ENCODE measurements at regions not wholly inside any gene's neighbourhood (a gene's known extent, or its start where the extent isn't known, plus 50 kb on each side); places are given as distances from the start of the nearest gene placed in this dataset.

DNA sequence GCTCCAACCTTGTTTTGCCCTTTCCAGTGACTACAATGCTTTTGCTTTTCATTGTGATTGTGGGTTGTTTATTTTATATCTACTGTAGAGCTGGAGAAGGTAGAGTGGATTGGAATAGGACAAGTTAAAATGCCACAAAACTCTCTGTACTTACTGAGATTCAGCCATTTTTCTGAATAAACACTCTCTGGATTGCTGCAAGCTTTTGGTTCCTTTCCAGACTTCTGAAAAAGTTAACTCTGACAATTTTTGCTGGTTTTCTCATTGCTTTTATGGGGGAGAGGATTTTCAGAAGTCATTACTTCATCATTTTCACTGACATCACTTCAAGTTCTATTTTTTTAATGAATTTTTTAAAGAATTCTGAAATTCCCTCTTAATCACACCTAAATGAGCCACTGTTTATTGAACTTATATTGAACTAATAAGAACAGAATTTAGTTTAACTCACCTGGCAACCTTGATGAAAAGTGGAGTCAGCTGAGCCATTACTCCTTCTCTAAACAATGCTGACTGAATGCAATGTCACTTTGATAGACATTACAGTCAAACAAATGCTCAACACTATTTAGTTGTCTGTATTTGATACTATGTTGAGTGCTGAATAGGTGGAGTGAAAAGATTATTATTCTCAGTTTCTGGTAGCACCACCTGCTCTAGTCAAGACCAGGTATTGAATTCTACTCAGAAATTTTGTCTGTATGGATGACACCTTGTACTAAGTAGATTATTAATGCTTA lies 303.5 kb downstream of the DLEU7 start:
- TF ChIP-seq ISL1 (CRISPR knock-in tag; IDR thresholded peaks at IDR 0.05): no peak
- no peak for TF ChIP-seq ZNF8 (CRISPR knock-in tag; IDR thresholded peaks at IDR 0.05)
- TF ChIP-seq, protein P1, sequence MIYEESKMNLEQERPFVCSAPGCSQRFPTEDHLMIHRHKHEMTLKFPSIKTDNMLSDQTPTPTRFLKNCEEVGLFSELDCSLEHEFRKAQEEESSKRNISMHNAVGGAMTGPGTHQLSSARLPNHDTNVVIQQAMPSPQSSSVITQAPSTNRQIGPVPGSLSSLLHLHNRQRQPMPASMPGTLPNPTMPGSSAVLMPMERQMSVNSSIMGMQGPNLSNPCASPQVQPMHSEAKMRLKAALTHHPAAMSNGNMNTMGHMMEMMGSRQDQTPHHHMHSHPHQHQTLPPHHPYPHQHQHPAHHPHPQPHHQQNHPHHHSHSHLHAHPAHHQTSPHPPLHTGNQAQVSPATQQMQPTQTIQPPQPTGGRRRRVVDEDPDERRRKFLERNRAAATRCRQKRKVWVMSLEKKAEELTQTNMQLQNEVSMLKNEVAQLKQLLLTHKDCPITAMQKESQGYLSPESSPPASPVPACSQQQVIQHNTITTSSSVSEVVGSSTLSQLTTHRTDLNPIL (CRISPR knock-in tag; IDR thresholded peaks at IDR 0.05; ENCODE audit: low read depth): no peak
- no peak for TF ChIP-seq PPARA (CRISPR knock-in tag; IDR thresholded peaks at IDR 0.05; ENCODE audit: borderline replicate concordance)
- TF ChIP-seq BACH2 (CRISPR knock-in tag; IDR thresholded peaks at IDR 0.05; ENCODE audit: borderline replicate concordance): no peak
- TF ChIP-seq ARNTL (CRISPR knock-in tag; IDR thresholded peaks at IDR 0.05; ENCODE audit: borderline replicate concordance, low read depth): no peak
- TF ChIP-seq, protein P2, sequence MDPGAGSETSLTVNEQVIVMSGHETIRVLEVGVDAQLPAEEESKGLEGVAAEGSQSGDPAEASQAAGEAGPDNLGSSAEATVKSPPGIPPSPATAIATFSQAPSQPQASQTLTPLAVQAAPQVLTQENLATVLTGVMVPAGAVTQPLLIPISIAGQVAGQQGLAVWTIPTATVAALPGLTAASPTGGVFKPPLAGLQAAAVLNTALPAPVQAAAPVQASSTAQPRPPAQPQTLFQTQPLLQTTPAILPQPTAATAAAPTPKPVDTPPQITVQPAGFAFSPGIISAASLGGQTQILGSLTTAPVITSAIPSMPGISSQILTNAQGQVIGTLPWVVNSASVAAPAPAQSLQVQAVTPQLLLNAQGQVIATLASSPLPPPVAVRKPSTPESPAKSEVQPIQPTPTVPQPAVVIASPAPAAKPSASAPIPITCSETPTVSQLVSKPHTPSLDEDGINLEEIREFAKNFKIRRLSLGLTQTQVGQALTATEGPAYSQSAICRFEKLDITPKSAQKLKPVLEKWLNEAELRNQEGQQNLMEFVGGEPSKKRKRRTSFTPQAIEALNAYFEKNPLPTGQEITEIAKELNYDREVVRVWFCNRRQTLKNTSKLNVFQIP (CRISPR knock-in tag; IDR thresholded peaks at IDR 0.05; ENCODE audit: borderline replicate concordance, low read depth): no peak
- TF ChIP-seq ZFP3 (CRISPR knock-in tag; IDR thresholded peaks at IDR 0.05): no peak
- TF ChIP-seq ZNF565 (CRISPR knock-in tag; conservative IDR thresholded peaks at IDR 0.05; ENCODE audit: low read depth): no peak
- no peak for TF ChIP-seq CSDC2 (CRISPR knock-in tag; IDR thresholded peaks at IDR 0.05)
- TF ChIP-seq, protein P3, sequence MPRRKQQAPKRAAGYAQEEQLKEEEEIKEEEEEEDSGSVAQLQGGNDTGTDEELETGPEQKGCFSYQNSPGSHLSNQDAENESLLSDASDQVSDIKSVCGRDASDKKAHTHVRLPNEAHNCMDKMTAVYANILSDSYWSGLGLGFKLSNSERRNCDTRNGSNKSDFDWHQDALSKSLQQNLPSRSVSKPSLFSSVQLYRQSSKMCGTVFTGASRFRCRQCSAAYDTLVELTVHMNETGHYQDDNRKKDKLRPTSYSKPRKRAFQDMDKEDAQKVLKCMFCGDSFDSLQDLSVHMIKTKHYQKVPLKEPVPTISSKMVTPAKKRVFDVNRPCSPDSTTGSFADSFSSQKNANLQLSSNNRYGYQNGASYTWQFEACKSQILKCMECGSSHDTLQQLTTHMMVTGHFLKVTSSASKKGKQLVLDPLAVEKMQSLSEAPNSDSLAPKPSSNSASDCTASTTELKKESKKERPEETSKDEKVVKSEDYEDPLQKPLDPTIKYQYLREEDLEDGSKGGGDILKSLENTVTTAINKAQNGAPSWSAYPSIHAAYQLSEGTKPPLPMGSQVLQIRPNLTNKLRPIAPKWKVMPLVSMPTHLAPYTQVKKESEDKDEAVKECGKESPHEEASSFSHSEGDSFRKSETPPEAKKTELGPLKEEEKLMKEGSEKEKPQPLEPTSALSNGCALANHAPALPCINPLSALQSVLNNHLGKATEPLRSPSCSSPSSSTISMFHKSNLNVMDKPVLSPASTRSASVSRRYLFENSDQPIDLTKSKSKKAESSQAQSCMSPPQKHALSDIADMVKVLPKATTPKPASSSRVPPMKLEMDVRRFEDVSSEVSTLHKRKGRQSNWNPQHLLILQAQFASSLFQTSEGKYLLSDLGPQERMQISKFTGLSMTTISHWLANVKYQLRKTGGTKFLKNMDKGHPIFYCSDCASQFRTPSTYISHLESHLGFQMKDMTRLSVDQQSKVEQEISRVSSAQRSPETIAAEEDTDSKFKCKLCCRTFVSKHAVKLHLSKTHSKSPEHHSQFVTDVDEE (CRISPR knock-in tag; IDR thresholded peaks at IDR 0.05): no peak
- no peak for TF ChIP-seq ZC3H10 (CRISPR knock-in tag; IDR thresholded peaks at IDR 0.05)
- no peak for TF ChIP-seq ESRRG (CRISPR knock-in tag; IDR thresholded peaks at IDR 0.05)
- TF ChIP-seq, protein P4, sequence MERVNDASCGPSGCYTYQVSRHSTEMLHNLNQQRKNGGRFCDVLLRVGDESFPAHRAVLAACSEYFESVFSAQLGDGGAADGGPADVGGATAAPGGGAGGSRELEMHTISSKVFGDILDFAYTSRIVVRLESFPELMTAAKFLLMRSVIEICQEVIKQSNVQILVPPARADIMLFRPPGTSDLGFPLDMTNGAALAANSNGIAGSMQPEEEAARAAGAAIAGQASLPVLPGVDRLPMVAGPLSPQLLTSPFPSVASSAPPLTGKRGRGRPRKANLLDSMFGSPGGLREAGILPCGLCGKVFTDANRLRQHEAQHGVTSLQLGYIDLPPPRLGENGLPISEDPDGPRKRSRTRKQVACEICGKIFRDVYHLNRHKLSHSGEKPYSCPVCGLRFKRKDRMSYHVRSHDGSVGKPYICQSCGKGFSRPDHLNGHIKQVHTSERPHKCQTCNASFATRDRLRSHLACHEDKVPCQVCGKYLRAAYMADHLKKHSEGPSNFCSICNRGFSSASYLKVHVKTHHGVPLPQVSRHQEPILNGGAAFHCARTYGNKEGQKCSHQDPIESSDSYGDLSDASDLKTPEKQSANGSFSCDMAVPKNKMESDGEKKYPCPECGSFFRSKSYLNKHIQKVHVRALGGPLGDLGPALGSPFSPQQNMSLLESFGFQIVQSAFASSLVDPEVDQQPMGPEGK (CRISPR knock-in tag; IDR thresholded peaks at IDR 0.05; ENCODE audit: borderline replicate concordance): no peak
- no peak for TF ChIP-seq TCF4 (CRISPR knock-in tag; IDR thresholded peaks at IDR 0.05; ENCODE audit: borderline replicate concordance)
- TF ChIP-seq RARB (CRISPR knock-in tag; IDR thresholded peaks at IDR 0.05): no peak
- no peak for TF ChIP-seq TOX (CRISPR knock-in tag; IDR thresholded peaks at IDR 0.05; ENCODE audit: borderline replicate concordance)
- no peak for ATAC-seq

DNA sequence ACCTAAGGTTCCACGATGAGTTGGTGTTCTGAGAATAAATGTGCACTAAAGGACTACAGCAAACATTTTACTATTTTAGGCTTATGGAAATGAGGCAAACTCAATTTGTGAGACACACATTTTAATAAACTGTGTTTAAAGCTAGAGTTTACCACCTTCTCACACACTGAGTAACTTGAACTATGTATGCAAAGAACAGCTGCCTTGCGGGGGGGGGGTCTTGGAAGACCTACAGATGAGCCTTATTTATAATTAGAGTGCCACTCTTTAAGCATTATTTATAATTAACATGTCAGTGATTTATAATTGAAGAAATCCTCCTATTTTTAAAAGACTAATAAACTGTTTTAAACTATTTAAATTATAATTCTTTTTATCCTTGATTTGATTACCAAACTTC lies 300.4 kb downstream of the DLEU7 start:
- no peak for ATAC-seq
- TF ChIP-seq, protein P1 (CRISPR knock-in tag; IDR thresholded peaks at IDR 0.05; ENCODE audit: low read depth): no peak
- no peak for TF ChIP-seq RARB (CRISPR knock-in tag; IDR thresholded peaks at IDR 0.05)
- TF ChIP-seq ARNTL (CRISPR knock-in tag; IDR thresholded peaks at IDR 0.05; ENCODE audit: borderline replicate concordance, low read depth): no peak
- TF ChIP-seq, protein P2 (CRISPR knock-in tag; IDR thresholded peaks at IDR 0.05; ENCODE audit: borderline replicate concordance, low read depth): no peak
- no peak for TF ChIP-seq ZFP3 (CRISPR knock-in tag; IDR thresholded peaks at IDR 0.05)
- TF ChIP-seq BACH2 (CRISPR knock-in tag; IDR thresholded peaks at IDR 0.05; ENCODE audit: borderline replicate concordance): no peak
- TF ChIP-seq ZNF70 (CRISPR knock-in tag; IDR thresholded peaks at IDR 0.05): no peak
- no peak for TF ChIP-seq TCF4 (CRISPR knock-in tag; IDR thresholded peaks at IDR 0.05; ENCODE audit: borderline replicate concordance)
- no peak for TF ChIP-seq SNAI2 (CRISPR knock-in tag; IDR thresholded peaks at IDR 0.05)
- TF ChIP-seq ZC3H10 (CRISPR knock-in tag; IDR thresholded peaks at IDR 0.05): no peak
- no peak for TF ChIP-seq GLIS3 (CRISPR knock-in tag; IDR thresholded peaks at IDR 0.05)
- no peak for TF ChIP-seq CSDC2 (CRISPR knock-in tag; IDR thresholded peaks at IDR 0.05)
- no peak for TF ChIP-seq OSR1 (CRISPR knock-in tag; IDR thresholded peaks at IDR 0.05)
- TF ChIP-seq, protein P5, sequence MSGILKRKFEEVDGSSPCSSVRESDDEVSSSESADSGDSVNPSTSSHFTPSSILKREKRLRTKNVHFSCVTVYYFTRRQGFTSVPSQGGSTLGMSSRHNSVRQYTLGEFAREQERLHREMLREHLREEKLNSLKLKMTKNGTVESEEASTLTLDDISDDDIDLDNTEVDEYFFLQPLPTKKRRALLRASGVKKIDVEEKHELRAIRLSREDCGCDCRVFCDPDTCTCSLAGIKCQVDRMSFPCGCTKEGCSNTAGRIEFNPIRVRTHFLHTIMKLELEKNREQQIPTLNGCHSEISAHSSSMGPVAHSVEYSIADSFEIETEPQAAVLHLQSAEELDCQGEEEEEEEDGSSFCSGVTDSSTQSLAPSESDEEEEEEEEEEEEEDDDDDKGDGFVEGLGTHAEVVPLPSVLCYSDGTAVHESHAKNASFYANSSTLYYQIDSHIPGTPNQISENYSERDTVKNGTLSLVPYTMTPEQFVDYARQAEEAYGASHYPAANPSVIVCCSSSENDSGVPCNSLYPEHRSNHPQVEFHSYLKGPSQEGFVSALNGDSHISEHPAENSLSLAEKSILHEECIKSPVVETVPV (CRISPR knock-in tag; IDR thresholded peaks at IDR 0.05): no peak
- no peak for TF ChIP-seq ZNF8 (CRISPR knock-in tag; IDR thresholded peaks at IDR 0.05)
- TF ChIP-seq, protein P4 (CRISPR knock-in tag; IDR thresholded peaks at IDR 0.05; ENCODE audit: borderline replicate concordance): no peak
- TF ChIP-seq ZFP30 (CRISPR knock-in tag; IDR thresholded peaks at IDR 0.05): no peak
- TF ChIP-seq ESRRG (CRISPR knock-in tag; IDR thresholded peaks at IDR 0.05): no peak

All from SK-N-SH treated with all-trans-retinoic acid at 6 μM for 48 hours (cell line).